ENCODE measurements at regions not wholly inside any gene's neighbourhood (a gene's known extent, or its start where the extent isn't known, plus 50 kb on each side); places are given as distances from the start of the nearest gene placed in this dataset.

DNA sequence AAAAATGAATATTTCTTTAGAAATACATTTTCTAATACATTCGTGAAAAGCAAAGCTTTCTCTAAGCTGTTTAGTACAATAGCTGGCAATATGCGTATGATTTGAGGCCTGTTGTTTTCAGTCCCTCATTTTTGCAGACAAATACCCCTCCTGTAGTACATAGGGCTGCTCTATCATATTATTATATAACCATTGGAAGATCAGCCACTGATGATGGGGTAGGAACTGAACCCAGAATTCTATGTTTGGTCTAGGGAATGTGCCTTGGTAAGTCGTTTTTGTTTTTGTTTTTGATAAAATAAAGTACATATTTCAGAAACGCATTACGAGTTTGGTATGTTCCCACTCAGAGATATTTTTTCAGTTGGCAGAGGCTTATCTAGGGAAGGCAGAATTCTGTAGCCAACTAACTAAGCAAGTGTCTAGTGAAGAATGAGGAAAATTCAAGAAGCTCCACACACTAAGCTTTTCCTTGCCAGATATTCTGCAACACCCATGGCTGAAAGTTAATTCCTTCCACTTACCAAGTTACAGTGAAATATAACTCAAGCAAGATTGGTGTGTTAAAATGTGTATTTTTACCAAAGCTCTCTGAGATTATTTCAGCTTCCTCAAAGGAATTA lies 656.9 kb upstream of the MIR17HG start:
- no peak for TF ChIP-seq EHMT2 (IDR thresholded peaks at IDR 0.05; ENCODE audit: low read depth)
- no peak for TF ChIP-seq CHD2 (IDR thresholded peaks at IDR 0.05; ENCODE audit: low read length, partially characterized antibody)
- no peak for TF ChIP-seq POLR2AphosphoS2 (conservative IDR thresholded peaks at IDR 0.05; ENCODE audit: low read length)
- POLR2A ChIA-PET = no interaction called here
- peaks cover 7% of the 10 kb centered on the region; the same call in 1 of the 3 replicates for H3K4me1 ChIP-seq
- no peaks in the 10 kb centered on the region for H3K9me3 ChIP-seq
- 78% methylated on average over 5 of the region's 5 CpGs for WGBS (ENCODE audit: missing lambda C conversion rate)
- no peak overlapping the region for H3K4me3 ChIP-seq
- CTCF ChIA-PET = no interaction called here
- no peak for FAIRE-seq
- no peak overlapping the region for H3K27ac ChIP-seq
- H3K4me2 ChIP-seq = no peak overlapping the region
- DNase-seq (ENCODE audit: low read depth in 1 of 2, low spot score in 1 of 2) = no peak
- ATAC-seq = no peak

DNA sequence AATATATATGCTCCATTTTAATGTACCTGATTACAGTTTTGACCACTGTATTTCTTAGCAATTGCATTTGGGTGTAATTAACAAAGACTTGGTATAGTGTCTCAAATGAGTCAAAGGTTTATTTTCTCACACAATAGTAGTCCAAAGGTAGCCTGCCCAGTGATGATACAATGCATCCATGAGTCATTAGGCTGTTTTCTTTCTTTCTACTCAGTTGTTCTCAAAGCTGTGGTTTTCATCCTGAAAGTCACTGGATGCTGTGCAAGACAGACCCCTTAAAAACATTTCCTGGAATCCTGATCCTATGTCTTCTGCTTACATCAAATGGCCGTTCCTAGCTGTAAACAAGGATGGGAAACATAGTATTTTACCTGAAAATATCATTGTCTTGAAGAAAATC lies 651.2 kb upstream of the MIR17HG start:
- peak in 1 of 2 experiments; percentile 4 for DNase-seq (ENCODE audit: low read depth in 1 of 2, low spot score in 1 of 2)
- CTCF ChIA-PET = no interaction called here
- H3K4me1 ChIP-seq = peaks cover 9% of the 10 kb centered on the region; the same call in 1 of the 3 replicates
- no peak overlapping the region for H3K27ac ChIP-seq
- POLR2A ChIA-PET = no interaction called here
- TF ChIP-seq RARB (CRISPR knock-in tag; IDR thresholded peaks at IDR 0.05) (no peak), KDM1A (IDR thresholded peaks at IDR 0.05; ENCODE audit: low read depth) (no peak), PHF8 (IDR thresholded peaks at IDR 0.05; ENCODE audit: borderline replicate concordance, low read depth) (no peak), ZC3H11A (IDR thresholded peaks at IDR 0.05) (no peak), GATA3 (IDR thresholded peaks at IDR 0.05; ENCODE audit: borderline replicate concordance) (no peak), BHLHE40 (IDR thresholded peaks at IDR 0.05; ENCODE audit: low read depth, low read length) (no peak), MAFK (IDR thresholded peaks at IDR 0.05; ENCODE audit: partially characterized antibody) (no peak), EP300 (IDR thresholded peaks at IDR 0.05) (no peak), RNF2 (IDR thresholded peaks at IDR 0.05; ENCODE audit: borderline replicate concordance, low read depth) (no peak), KDM5A (IDR thresholded peaks at IDR 0.05) (no peak), MYC (IDR thresholded peaks at IDR 0.05; ENCODE audit: borderline replicate concordance, low read length) (no peak), ZNF302 (CRISPR knock-in tag; IDR thresholded peaks at IDR 0.05) (no peak), MAZ (IDR thresholded peaks at IDR 0.05; ENCODE audit: borderline replicate concordance, low read depth, low read length) (no peak), POLR2AphosphoS2 (conservative IDR thresholded peaks at IDR 0.05; ENCODE audit: low read length) (no peak)
- TF ChIP-seq, protein P1, sequence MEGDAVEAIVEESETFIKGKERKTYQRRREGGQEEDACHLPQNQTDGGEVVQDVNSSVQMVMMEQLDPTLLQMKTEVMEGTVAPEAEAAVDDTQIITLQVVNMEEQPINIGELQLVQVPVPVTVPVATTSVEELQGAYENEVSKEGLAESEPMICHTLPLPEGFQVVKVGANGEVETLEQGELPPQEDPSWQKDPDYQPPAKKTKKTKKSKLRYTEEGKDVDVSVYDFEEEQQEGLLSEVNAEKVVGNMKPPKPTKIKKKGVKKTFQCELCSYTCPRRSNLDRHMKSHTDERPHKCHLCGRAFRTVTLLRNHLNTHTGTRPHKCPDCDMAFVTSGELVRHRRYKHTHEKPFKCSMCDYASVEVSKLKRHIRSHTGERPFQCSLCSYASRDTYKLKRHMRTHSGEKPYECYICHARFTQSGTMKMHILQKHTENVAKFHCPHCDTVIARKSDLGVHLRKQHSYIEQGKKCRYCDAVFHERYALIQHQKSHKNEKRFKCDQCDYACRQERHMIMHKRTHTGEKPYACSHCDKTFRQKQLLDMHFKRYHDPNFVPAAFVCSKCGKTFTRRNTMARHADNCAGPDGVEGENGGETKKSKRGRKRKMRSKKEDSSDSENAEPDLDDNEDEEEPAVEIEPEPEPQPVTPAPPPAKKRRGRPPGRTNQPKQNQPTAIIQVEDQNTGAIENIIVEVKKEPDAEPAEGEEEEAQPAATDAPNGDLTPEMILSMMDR (IDR thresholded peaks at IDR 0.05) = no peak
- TF ChIP-seq, protein P2, sequence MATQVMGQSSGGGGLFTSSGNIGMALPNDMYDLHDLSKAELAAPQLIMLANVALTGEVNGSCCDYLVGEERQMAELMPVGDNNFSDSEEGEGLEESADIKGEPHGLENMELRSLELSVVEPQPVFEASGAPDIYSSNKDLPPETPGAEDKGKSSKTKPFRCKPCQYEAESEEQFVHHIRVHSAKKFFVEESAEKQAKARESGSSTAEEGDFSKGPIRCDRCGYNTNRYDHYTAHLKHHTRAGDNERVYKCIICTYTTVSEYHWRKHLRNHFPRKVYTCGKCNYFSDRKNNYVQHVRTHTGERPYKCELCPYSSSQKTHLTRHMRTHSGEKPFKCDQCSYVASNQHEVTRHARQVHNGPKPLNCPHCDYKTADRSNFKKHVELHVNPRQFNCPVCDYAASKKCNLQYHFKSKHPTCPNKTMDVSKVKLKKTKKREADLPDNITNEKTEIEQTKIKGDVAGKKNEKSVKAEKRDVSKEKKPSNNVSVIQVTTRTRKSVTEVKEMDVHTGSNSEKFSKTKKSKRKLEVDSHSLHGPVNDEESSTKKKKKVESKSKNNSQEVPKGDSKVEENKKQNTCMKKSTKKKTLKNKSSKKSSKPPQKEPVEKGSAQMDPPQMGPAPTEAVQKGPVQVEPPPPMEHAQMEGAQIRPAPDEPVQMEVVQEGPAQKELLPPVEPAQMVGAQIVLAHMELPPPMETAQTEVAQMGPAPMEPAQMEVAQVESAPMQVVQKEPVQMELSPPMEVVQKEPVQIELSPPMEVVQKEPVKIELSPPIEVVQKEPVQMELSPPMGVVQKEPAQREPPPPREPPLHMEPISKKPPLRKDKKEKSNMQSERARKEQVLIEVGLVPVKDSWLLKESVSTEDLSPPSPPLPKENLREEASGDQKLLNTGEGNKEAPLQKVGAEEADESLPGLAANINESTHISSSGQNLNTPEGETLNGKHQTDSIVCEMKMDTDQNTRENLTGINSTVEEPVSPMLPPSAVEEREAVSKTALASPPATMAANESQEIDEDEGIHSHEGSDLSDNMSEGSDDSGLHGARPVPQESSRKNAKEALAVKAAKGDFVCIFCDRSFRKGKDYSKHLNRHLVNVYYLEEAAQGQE (IDR thresholded peaks at IDR 0.05) = no peak
- ATAC-seq = no peak
- no peak overlapping the region for H3K4me3 ChIP-seq
- no peaks in the 10 kb centered on the region for H3K9me3 ChIP-seq
- no peak for FAIRE-seq
- 60% methylated on average over 1 of the region's 1 CpG for WGBS (ENCODE audit: missing lambda C conversion rate)
- peak overlapping the region; percentile 31; the same call in 2 of the 3 replicates for H3K4me2 ChIP-seq

DNA sequence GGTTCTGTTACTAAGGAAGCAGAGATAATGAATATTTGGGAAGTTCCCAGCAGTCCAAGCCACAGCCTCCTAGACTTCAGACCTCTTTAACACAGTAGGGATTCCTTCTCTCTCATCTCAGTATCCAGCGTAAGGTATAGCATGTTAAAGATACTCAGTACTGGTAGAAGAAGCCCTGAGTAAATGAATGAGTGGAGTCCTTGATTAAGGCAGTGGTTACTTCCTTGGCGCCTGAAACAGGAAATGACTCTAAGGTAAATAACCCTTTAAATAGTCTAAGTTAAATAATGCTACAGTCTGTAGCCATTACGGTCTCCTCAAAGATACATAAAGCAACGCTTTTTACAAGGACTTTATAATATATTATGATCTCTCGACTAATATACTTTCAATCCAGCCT lies 650.8 kb upstream of the MIR17HG start:
- ATAC-seq = no peak; a peak in 1 of 6 replicates
- no peak for FAIRE-seq
- Histone ChIP-seq H3K4me3 (no peak overlapping the region), H3K9me3 (no peaks in the 10 kb centered on the region), H3K27ac (no peak overlapping the region), H3K4me2 (peak overlapping the region; percentile 31; the same call in 2 of the 3 replicates), H3K4me1 (peaks cover 9% of the 10 kb centered on the region; the same call in 1 of the 3 replicates)
- 36% methylated on average over 5 of the region's 5 CpGs for WGBS (ENCODE audit: missing lambda C conversion rate)
- ChIA-PET CTCF (no interaction called here), POLR2A (no interaction called here)
- DNase-seq (ENCODE audit: low read depth in 1 of 2, low spot score in 1 of 2) = no peak
- no peak for TF ChIP-seq JUN (IDR thresholded peaks at IDR 0.05)
- TF ChIP-seq ZNF302 (CRISPR knock-in tag; IDR thresholded peaks at IDR 0.05) = no peak
- no peak for TF ChIP-seq ZC3H11A (IDR thresholded peaks at IDR 0.05)
- TF ChIP-seq MAFK (IDR thresholded peaks at IDR 0.05; ENCODE audit: partially characterized antibody) = no peak
- no peak for TF ChIP-seq GATA3 (IDR thresholded peaks at IDR 0.05; ENCODE audit: borderline replicate concordance)
- TF ChIP-seq FOSL2 (IDR thresholded peaks at IDR 0.05) = no peak
- TF ChIP-seq FOSL2 (CRISPR knock-in tag; IDR thresholded peaks at IDR 0.05) = no peak
- TF ChIP-seq ZSCAN20 (CRISPR knock-in tag; IDR thresholded peaks at IDR 0.05) = no peak
- TF ChIP-seq SREBF2 (IDR thresholded peaks at IDR 0.05) = no peak
- TF ChIP-seq, protein P1 (IDR thresholded peaks at IDR 0.05) = no peak
- TF ChIP-seq, protein P3, sequence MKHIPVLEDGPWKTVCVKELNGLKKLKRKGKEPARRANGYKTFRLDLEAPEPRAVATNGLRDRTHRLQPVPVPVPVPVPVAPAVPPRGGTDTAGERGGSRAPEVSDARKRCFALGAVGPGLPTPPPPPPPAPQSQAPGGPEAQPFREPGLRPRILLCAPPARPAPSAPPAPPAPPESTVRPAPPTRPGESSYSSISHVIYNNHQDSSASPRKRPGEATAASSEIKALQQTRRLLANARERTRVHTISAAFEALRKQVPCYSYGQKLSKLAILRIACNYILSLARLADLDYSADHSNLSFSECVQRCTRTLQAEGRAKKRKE (CRISPR knock-in tag; IDR thresholded peaks at IDR 0.05; ENCODE audit: low read depth) = no peak
- no peak for TF ChIP-seq MAZ (IDR thresholded peaks at IDR 0.05; ENCODE audit: borderline replicate concordance, low read depth, low read length)
- TF ChIP-seq, protein P4, sequence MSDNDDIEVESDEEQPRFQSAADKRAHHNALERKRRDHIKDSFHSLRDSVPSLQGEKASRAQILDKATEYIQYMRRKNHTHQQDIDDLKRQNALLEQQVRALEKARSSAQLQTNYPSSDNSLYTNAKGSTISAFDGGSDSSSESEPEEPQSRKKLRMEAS (IDR thresholded peaks at IDR 0.05) = no peak
